GM12878 (cell line): ENCODE measurements at regions not wholly inside any gene's neighbourhood (a gene's known extent, or its start where the extent isn't known, plus 50 kb on each side); places are given as distances from the start of the nearest gene placed in this dataset.

Experiments
- ATAC-seq: fragments of 200-7000 bp; cut with Tn5 transposase; 3 replicates; pipeline ENCODE4 v1.9.1; 2020; ENCODE audit warnings: mild to moderate bottlenecking, moderate library complexity
- BruUV-seq: library from RNA; stranded (reverse); fragments of 400-500 nt; replicated peaks from 2 replicates; lab custom pipeline; 2021; lab: Mats Ljungman, UMichigan
- CTCF ChIA-PET: fragments of 300-600 bp; sonication (Branson Sonifier 250); formaldehyde crosslinking; extraction: SDS; loops from one replicate; lab custom pipeline; 2021; ENCODE audit warnings: inconsistent platforms; lab: Yijun Ruan, JAX
- POLR2A ChIA-PET: fragments of 350-600 bp; formaldehyde crosslinking; extraction: SDS; loops from one replicate; lab custom pipeline; 2021; ENCODE audit warnings: inconsistent platforms; lab: Charles Lee
- RAD21 ChIA-PET: fragments of 300-600 bp; sonication (Branson Sonifier 250); formaldehyde crosslinking; loops from one replicate; lab custom pipeline; 2023; ENCODE audit warnings: antibody characterized with exemption; ENCODE audit not compliant: unreplicated experiment; lab: Charles Lee
- SMC1A ChIA-PET: fragments of 300-600 bp; sonication (Branson Sonifier 250); formaldehyde crosslinking; loops from one replicate; lab custom pipeline; 2023; ENCODE audit not compliant: unreplicated experiment, uncharacterized antibody; lab: Charles Lee
- DNase-seq: peaks from one replicate; pipeline ENCODE4 v3.0.0-alpha.2; 2011; ENCODE audit warnings: low read depth, low spot score
- FAIRE-seq: peaks from 3 replicates; lab custom pipeline; 2011; peaks lifted over from hg19 to GRCh38; lab: Jason Lieb, UNC
- H2AFZ ChIP-seq: 2 replicates; pipeline ENCODE4 v1.6.0; 2011; ENCODE audit warnings: low read depth, low read length, control low read depth; ENCODE audit not compliant: control insufficient read depth
- H3K27ac ChIP-seq: 2 replicates; pipeline ENCODE4 v1.5.1; 2011; ENCODE audit warnings: control low read depth; ENCODE audit not compliant: control insufficient read depth, insufficient read depth
- H3K27me3 ChIP-seq, 2 experiments: replicated peaks in 1 of 2; 2 replicates each; pipeline versions ENCODE4 v1.6.0 to v1.6.1; 2011; ENCODE audit warnings: low read length in 1 of 2; ENCODE audit not compliant: control insufficient read depth in 2 of 2, insufficient read depth in 2 of 2
- H3K36me3 ChIP-seq, 2 experiments: 2 replicates each; pipeline ENCODE4 v1.5.1; 2011; ENCODE audit warnings: low read length in 1 of 2; ENCODE audit not compliant: control insufficient read depth in 2 of 2, insufficient read depth in 2 of 2
- H3K4me1 ChIP-seq: 2 replicates; pipeline ENCODE4 v1.6.1; 2011; ENCODE audit warnings: mild to moderate bottlenecking, low read length, moderate library complexity, mixed read lengths; ENCODE audit not compliant: control insufficient read depth, insufficient read depth
- H3K4me2 ChIP-seq: 2 replicates; pipeline ENCODE4 v1.6.0; 2011; ENCODE audit warnings: control low read depth; ENCODE audit not compliant: control insufficient read depth, insufficient read depth
- H3K4me3 ChIP-seq: fragments of 200-600 bp; sonication (generic); 2 replicates; pipeline ENCODE4 v1.5.1; 2016
- H3K79me2 ChIP-seq: 2 replicates; pipeline ENCODE4 v1.6.0; 2011; ENCODE audit warnings: low read length; ENCODE audit not compliant: control insufficient read depth, insufficient read depth
- H3K9ac ChIP-seq: 2 replicates; pipeline ENCODE4 v1.8.0; 2011; ENCODE audit warnings: low read length, control low read depth, mixed read lengths; ENCODE audit not compliant: control insufficient read depth, insufficient read depth
- H3K9me3 ChIP-seq: replicated peaks from 3 replicates; pipeline ENCODE4 v1.5.1; 2011; ENCODE audit warnings: mild to moderate bottlenecking, low read length; ENCODE audit not compliant: control insufficient read depth, insufficient read depth
- H4K20me1 ChIP-seq: 2 replicates; pipeline ENCODE4 v1.6.0; 2011; ENCODE audit not compliant: control insufficient read depth, insufficient read depth
- BMI1 ChIP-seq: fragments of 450-650 bp; IDR thresholded peaks from 2 replicates; pipeline ENCODE4 v1.6.1; 2016; ENCODE audit warnings: mild to moderate bottlenecking, moderate library complexity, borderline replicate concordance
- MTA2 ChIP-seq: fragments of 450-650 bp; IDR thresholded peaks from 2 replicates; pipeline ENCODE4 v1.6.1; 2016; ENCODE audit warnings: low read depth, mild to moderate bottlenecking, moderate library complexity
- MTA3 ChIP-seq: IDR thresholded peaks from 2 replicates; pipeline ENCODE4 v1.6.1; 2012; ENCODE audit warnings: low read length, inconsistent platforms, borderline replicate concordance
- NRF1 ChIP-seq: conservative IDR thresholded peaks from 2 replicates; pipeline ENCODE4 v1.6.1; 2011; ENCODE audit warnings: mild to moderate bottlenecking, low read depth, low read length, improper control_type of control experiment
- POU2F2 ChIP-seq: IDR thresholded peaks from 3 replicates; pipeline ENCODE4 v1.6.1; 2011; ENCODE audit warnings: low read depth, mild to moderate bottlenecking, low read length, borderline replicate concordance
- RUNX3 ChIP-seq: IDR thresholded peaks from 2 replicates; pipeline ENCODE4 v1.6.1; 2012; ENCODE audit warnings: low read length, inconsistent platforms
- SMARCA5 ChIP-seq: fragments of 450-650 bp; IDR thresholded peaks from 2 replicates; pipeline ENCODE4 v1.6.1; 2017; ENCODE audit warnings: mild to moderate bottlenecking
- SMC3 ChIP-seq: IDR thresholded peaks from 2 replicates; pipeline ENCODE4 v1.6.1; 2011; ENCODE audit warnings: low read length, improper control_type of control experiment, borderline replicate concordance
- TARDBP ChIP-seq: IDR thresholded peaks from 2 replicates; pipeline ENCODE4 v1.6.1; 2016; ENCODE audit warnings: borderline replicate concordance
- ZNF592 ChIP-seq: fragments of 450-650 bp; IDR thresholded peaks from 2 replicates; pipeline ENCODE4 v1.6.1; 2017; ENCODE audit warnings: mild to moderate bottlenecking, moderate library complexity
- WGBS: methylation state at CpG from one replicate; pipeline ENCODE4 v1.1.6; 2016; ENCODE audit warnings: low lambda C conversion rate; ENCODE audit not compliant: insufficient replicate concordance, insufficient coverage; ENCODE audit errors: missing lambda C conversion rate; 5-methylcytosine and 5-hydroxymethylcytosine counted together
- in situ Hi-C: fragments of 300-500 bp; cut with MboI; formaldehyde crosslinking; loops from 9 replicates; pipeline ENCODE4 v1.14.3; 2018; ENCODE audit warnings: mixed read lengths
- intact Hi-C: fragments of 100-400 bp; cut with micrococcal nuclease; formaldehyde crosslinking; loops from one replicate; pipeline ENCODE4 v1.14.2; 2022; ENCODE audit not compliant: unreplicated experiment

- BruUV-seq: no TSS peak
- ChIA-PET CTCF (interaction anchor here (4.1 kb wide), 1 partner anchor 63 kb away, joined by 14 read pairs; no protein-coding TSS in a partner anchor), RAD21 (no interaction called here), POLR2A (no interaction called here), SMC1A (no interaction called here)
- Histone ChIP-seq H3K36me3 (no peaks in the 10 kb centered on the region), H3K27me3 (no peaks in the 10 kb centered on the region; a peak in 1 of 4 replicates), H3K27ac (no peak overlapping the region), H3K79me2 (no peaks in the 10 kb centered on the region), H3K4me2 (no peak overlapping the region), H3K4me1 (no peaks in the 10 kb centered on the region), H3K9ac (no peak overlapping the region), H3K9me3 (no peaks in the 10 kb centered on the region), H2AFZ (no peak overlapping the region), H3K4me3 (no peak overlapping the region), H4K20me1 (no peaks in the 10 kb centered on the region)
- intact Hi-C loops (no loop called here), in situ Hi-C loops (no loop called here)
- TF ChIP-seq MTA3: no peak
- TF ChIP-seq POU2F2: no peak
- no peak for TF ChIP-seq SMC3
- no peak for TF ChIP-seq SMARCA5
- TF ChIP-seq NRF1: no peak
- no peak for TF ChIP-seq RUNX3
- TF ChIP-seq BMI1: no peak
- no peak for TF ChIP-seq TARDBP
- TF ChIP-seq MTA2: no peak
- TF ChIP-seq ZNF592: no peak
- ATAC-seq: no peak
- no peak for FAIRE-seq
- no peak for DNase-seq
- WGBS: 33% methylated on average over 5 of the region's 5 CpGs
Observed at GRCh38 chr2:151175864-151176263, 85.8 kb downstream of the RBM43 start.
